RWPE2 (cell line): ENCODE measurements at regions not wholly inside any gene's neighbourhood (a gene's known extent, or its start where the extent isn't known, plus 50 kb on each side); places are given as distances from the start of the nearest gene placed in this dataset.

Experiments
- ATAC-seq: fragments of 200-7000 bp; cut with Tn5 transposase; 3 replicates; pipeline ENCODE4 v1.9.1; 2021; ENCODE audit warnings: low read depth
- DNase-seq: peaks from one replicate; pipeline ENCODE4 v3.0.0-alpha.2; 2020; ENCODE audit warnings: low spot score
- H3K27ac ChIP-seq: fragments of 450-650 bp; 2 replicates; pipeline ENCODE4 v1.5.1; 2017; ENCODE audit warnings: mild to moderate bottlenecking; ENCODE audit not compliant: poor library complexity, severe bottlenecking
- H3K27me3 ChIP-seq: fragments of 250-450 bp; sonication (Bioruptor Pico); 2 replicates; pipeline ENCODE4 v1.5.1; 2021; ENCODE audit warnings: mild to moderate bottlenecking, moderate library complexity; ENCODE audit not compliant: insufficient read depth, poor library complexity, severe bottlenecking
- H3K36me3 ChIP-seq: fragments of 250-450 bp; sonication (Bioruptor Pico); 2 replicates; pipeline ENCODE4 v1.5.1; 2020; ENCODE audit warnings: low read depth, mild to moderate bottlenecking, moderate library complexity
- H3K4me1 ChIP-seq: fragments of 250-450 bp; sonication (Bioruptor Pico); 2 replicates; pipeline ENCODE4 v1.5.1; 2021; ENCODE audit warnings: mild to moderate bottlenecking, moderate library complexity; ENCODE audit not compliant: insufficient read depth, poor library complexity, severe bottlenecking
- H3K4me3 ChIP-seq: fragments of 250-450 bp; sonication (Bioruptor Pico); 2 replicates; pipeline ENCODE4 v1.5.1; 2021; ENCODE audit warnings: mild to moderate bottlenecking, moderate library complexity; ENCODE audit not compliant: severe bottlenecking
- H3K9me3 ChIP-seq: fragments of 250-450 bp; sonication (Bioruptor Pico); 2 replicates; pipeline ENCODE4 v1.5.1; 2021; ENCODE audit warnings: mild to moderate bottlenecking, moderate library complexity; ENCODE audit not compliant: severe bottlenecking
- CTCF ChIP-seq: fragments of 450-650 bp; IDR thresholded peaks from one replicate; pipeline ENCODE4 v1.5.1; 2017; ENCODE audit warnings: mild to moderate bottlenecking, moderate library complexity; ENCODE audit not compliant: poor library complexity, severe bottlenecking

- Histone ChIP-seq H3K4me1 (no peaks in the 10 kb centered on the region), H3K27me3 (no peaks in the 10 kb centered on the region), H3K27ac (no peak overlapping the region), H3K4me3 (no peak overlapping the region), H3K36me3 (no peaks in the 10 kb centered on the region), H3K9me3 (no peaks in the 10 kb centered on the region)
- no peak for TF ChIP-seq CTCF
- ATAC-seq (peak; percentile 52; the same call in 1 of the 3 replicates), DNase-seq (no peak)
These were observed 90.4 kb upstream of the VCX3B start for GRCh38 chrX:8374041-8374825.

- ATAC-seq (no peak), DNase-seq (no peak)
- Histone ChIP-seq H3K36me3 (no peaks in the 10 kb centered on the region), H3K9me3 (no peaks in the 10 kb centered on the region), H3K4me1 (no peaks in the 10 kb centered on the region), H3K4me3 (no peak overlapping the region), H3K27me3 (no peaks in the 10 kb centered on the region), H3K27ac (no peak overlapping the region)
- no peak for TF ChIP-seq CTCF
These were observed 87.6 kb upstream of the VCX3B start for GRCh38 chrX:8377041-8377440.

GRCh38 chrX:8390771-8391170 lies 73.9 kb upstream of the VCX3B start:
- DNase-seq (no peak), ATAC-seq (no peak)
- Histone ChIP-seq H3K4me1 (no peaks in the 10 kb centered on the region), H3K9me3 (no peaks in the 10 kb centered on the region), H3K4me3 (no peak overlapping the region), H3K27ac (no peak overlapping the region), H3K27me3 (no peaks in the 10 kb centered on the region), H3K36me3 (no peaks in the 10 kb centered on the region)
- no peak for TF ChIP-seq CTCF

- Histone ChIP-seq H3K27me3 (no peaks in the 10 kb centered on the region), H3K27ac (peak overlapping the region; percentile 16), H3K9me3 (no peaks in the 10 kb centered on the region), H3K4me3 (no peak overlapping the region), H3K4me1 (peaks cover 7% of the 10 kb centered on the region), H3K36me3 (no peaks in the 10 kb centered on the region)
- ATAC-seq = no peak
- no peak for TF ChIP-seq CTCF
- DNase-seq = no peak
These were observed 60.6 kb upstream of the VCX3B start for GRCh38 chrX:8403988-8404387.

- no peak for TF ChIP-seq CTCF
- Histone ChIP-seq H3K27ac (peak overlapping the region; percentile 16), H3K9me3 (no peaks in the 10 kb centered on the region), H3K27me3 (no peaks in the 10 kb centered on the region), H3K36me3 (no peaks in the 10 kb centered on the region), H3K4me1 (peaks cover 7% of the 10 kb centered on the region), H3K4me3 (no peak overlapping the region)
- no peak for DNase-seq
- ATAC-seq = peak; percentile 65
These were observed 60.2 kb upstream of the VCX3B start for GRCh38 chrX:8404471-8404870.
